ENCODE measurements at regions not wholly inside any gene's neighbourhood (a gene's known extent, or its start where the extent isn't known, plus 50 kb on each side); places are given as distances from the start of the nearest gene placed in this dataset.

DNA sequence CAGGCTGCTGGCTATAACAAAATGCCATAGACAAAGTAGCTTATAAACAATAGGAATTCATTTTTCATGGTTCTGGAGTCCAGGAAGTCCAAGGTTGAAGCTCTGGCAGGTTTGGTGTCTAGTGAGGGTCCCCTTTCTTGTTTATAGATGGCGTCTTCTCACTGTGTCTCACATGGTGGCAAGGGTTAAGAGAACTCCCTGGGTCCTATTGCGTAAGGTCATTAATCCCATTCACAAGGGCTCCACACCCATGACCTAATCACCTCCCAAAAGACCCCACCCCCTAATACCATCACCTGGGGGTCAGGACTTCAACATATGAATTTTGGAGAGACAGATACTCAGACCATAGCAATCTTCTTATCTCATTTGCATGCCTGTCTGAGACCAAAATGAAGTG is 108.9 kb upstream of the USP25 start:
- DNase-seq (ENCODE audit: low spot score), result no peak
- H3K27me3 Mint-ChIP-seq (ENCODE audit: unreplicated experiment), result no peaks in the 10 kb centered on the region
- TF ChIP-seq, protein P1, sequence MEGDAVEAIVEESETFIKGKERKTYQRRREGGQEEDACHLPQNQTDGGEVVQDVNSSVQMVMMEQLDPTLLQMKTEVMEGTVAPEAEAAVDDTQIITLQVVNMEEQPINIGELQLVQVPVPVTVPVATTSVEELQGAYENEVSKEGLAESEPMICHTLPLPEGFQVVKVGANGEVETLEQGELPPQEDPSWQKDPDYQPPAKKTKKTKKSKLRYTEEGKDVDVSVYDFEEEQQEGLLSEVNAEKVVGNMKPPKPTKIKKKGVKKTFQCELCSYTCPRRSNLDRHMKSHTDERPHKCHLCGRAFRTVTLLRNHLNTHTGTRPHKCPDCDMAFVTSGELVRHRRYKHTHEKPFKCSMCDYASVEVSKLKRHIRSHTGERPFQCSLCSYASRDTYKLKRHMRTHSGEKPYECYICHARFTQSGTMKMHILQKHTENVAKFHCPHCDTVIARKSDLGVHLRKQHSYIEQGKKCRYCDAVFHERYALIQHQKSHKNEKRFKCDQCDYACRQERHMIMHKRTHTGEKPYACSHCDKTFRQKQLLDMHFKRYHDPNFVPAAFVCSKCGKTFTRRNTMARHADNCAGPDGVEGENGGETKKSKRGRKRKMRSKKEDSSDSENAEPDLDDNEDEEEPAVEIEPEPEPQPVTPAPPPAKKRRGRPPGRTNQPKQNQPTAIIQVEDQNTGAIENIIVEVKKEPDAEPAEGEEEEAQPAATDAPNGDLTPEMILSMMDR (IDR thresholded peaks at IDR 0.05; ENCODE audit: unreplicated experiment), result no peak
- no peak overlapping the region for H3K27ac Mint-ChIP-seq (ENCODE audit: unreplicated experiment)
- H3K9me3 Mint-ChIP-seq (ENCODE audit: unreplicated experiment), result no peaks in the 10 kb centered on the region
- H3K4me3 Mint-ChIP-seq (ENCODE audit: unreplicated experiment), result no peak overlapping the region
- no peaks in the 10 kb centered on the region for H3K36me3 Mint-ChIP-seq (ENCODE audit: low read depth, unreplicated experiment)
- peaks cover 7% of the 10 kb centered on the region for H3K4me1 Mint-ChIP-seq (ENCODE audit: unreplicated experiment)

DNA sequence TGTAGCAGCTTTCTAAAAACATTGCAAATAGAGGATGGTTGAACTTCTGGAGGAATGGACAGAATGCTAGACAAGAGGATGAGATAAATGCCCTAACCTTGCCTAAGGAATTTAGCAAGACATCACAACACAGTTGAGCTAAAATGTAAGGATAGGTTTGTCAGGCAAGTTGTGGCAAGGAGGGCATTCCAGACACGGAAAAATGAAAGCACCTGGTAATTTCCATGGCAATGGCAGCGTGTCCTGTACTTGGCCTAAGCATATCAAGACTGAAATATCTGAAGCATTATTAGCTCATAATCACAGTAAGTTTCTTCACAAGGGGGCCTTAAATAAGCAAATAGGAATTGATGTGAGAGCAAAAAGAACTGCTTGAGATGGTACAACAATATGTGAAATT is 105.1 kb upstream of the USP25 start:
- H3K36me3 Mint-ChIP-seq (ENCODE audit: low read depth, unreplicated experiment), result no peaks in the 10 kb centered on the region
- no peak for DNase-seq (ENCODE audit: low spot score)
- peaks cover 7% of the 10 kb centered on the region for H3K4me1 Mint-ChIP-seq (ENCODE audit: unreplicated experiment)
- H3K27me3 Mint-ChIP-seq (ENCODE audit: unreplicated experiment), result no peaks in the 10 kb centered on the region
- no peak overlapping the region for H3K27ac Mint-ChIP-seq (ENCODE audit: unreplicated experiment)
- H3K9me3 Mint-ChIP-seq (ENCODE audit: unreplicated experiment), result no peaks in the 10 kb centered on the region
- TF ChIP-seq, protein P1 (IDR thresholded peaks at IDR 0.05; ENCODE audit: unreplicated experiment), result no peak
- no peak overlapping the region for H3K4me3 Mint-ChIP-seq (ENCODE audit: unreplicated experiment)

DNA sequence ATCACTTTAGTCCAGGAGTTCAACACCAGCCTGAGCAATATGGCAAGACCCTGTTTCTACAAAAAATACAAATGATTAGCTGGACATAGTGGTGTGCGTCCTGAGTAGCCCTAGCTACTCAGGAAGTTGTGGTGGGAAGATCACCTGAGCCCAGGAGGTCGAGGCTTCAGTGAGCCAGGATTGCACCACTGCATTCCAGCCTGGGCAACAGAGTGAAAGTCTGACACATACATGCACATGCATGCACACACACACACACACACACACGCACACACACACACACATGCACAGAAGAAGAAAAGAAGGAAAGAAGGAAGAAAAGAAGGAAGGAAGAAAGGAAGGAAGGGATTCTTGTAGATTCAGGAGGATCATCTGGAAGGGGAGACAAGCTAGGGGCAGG is 104.4 kb upstream of the USP25 start:
- DNase-seq (ENCODE audit: low spot score), result no peak
- Mint-ChIP-seq H3K36me3 (ENCODE audit: low read depth, unreplicated experiment) (no peaks in the 10 kb centered on the region), H3K4me3 (ENCODE audit: unreplicated experiment) (no peak overlapping the region), H3K27me3 (ENCODE audit: unreplicated experiment) (no peaks in the 10 kb centered on the region), H3K4me1 (ENCODE audit: unreplicated experiment) (peaks cover 7% of the 10 kb centered on the region), H3K27ac (ENCODE audit: unreplicated experiment) (no peak overlapping the region), H3K9me3 (ENCODE audit: unreplicated experiment) (no peaks in the 10 kb centered on the region)
- TF ChIP-seq, protein P1 (IDR thresholded peaks at IDR 0.05; ENCODE audit: unreplicated experiment), result no peak

DNA sequence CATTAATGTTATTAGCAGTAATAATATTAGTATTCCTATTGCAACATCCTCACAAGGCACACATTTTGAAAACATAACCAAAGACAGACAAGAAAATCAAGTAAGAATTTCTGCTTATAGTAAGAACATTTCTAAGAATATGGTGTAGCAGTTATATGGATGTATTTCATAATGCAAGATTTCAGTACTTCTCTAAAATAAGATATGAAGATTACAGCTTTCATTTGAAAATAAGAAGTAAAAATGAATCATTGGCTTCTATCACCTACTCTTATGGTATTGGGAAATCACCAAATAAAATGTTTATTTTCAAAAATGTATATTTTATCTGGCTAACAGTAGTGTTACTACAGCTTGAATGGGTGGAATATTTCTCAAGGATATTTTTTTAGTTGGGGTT is 103.8 kb upstream of the USP25 start:
- no peak for DNase-seq (ENCODE audit: low spot score)
- Mint-ChIP-seq H3K27me3 (ENCODE audit: unreplicated experiment) (no peaks in the 10 kb centered on the region), H3K9me3 (ENCODE audit: unreplicated experiment) (no peaks in the 10 kb centered on the region), H3K36me3 (ENCODE audit: low read depth, unreplicated experiment) (no peaks in the 10 kb centered on the region), H3K4me3 (ENCODE audit: unreplicated experiment) (no peak overlapping the region), H3K4me1 (ENCODE audit: unreplicated experiment) (peaks cover 7% of the 10 kb centered on the region), H3K27ac (ENCODE audit: unreplicated experiment) (no peak overlapping the region)
- TF ChIP-seq, protein P1 (IDR thresholded peaks at IDR 0.05; ENCODE audit: unreplicated experiment), result no peak

DNA sequence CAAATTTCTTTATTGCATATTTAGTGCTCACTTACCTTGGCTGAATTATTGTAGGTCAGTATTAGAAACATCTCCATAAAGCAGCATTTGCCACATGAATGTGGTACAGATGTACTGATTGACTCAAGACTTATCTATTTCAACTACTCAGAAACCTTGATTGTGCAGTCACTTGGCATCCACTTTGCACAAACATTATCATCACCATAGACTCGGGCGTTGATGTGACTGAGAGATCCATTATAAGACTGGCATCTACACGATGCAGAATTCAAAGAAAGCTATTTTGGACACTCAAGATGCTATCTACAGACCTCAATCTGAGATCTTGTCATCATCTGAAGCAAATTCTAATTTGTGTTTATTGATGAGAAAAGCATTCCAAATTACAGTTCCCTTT is 102.8 kb upstream of the USP25 start:
- no peak overlapping the region for H3K4me3 Mint-ChIP-seq (ENCODE audit: unreplicated experiment)
- H3K27ac Mint-ChIP-seq (ENCODE audit: unreplicated experiment), result no peak overlapping the region
- H3K4me1 Mint-ChIP-seq (ENCODE audit: unreplicated experiment), result peaks cover 7% of the 10 kb centered on the region
- H3K9me3 Mint-ChIP-seq (ENCODE audit: unreplicated experiment), result no peaks in the 10 kb centered on the region
- H3K36me3 Mint-ChIP-seq (ENCODE audit: low read depth, unreplicated experiment), result no peaks in the 10 kb centered on the region
- DNase-seq (ENCODE audit: low spot score), result no peak
- no peaks in the 10 kb centered on the region for H3K27me3 Mint-ChIP-seq (ENCODE audit: unreplicated experiment)
- TF ChIP-seq, protein P1 (IDR thresholded peaks at IDR 0.05; ENCODE audit: unreplicated experiment), result no peak

Measured in endothelial cell (in vitro differentiated cells).